ENCODE measurements at regions not wholly inside any gene's neighbourhood (a gene's known extent, or its start where the extent isn't known, plus 50 kb on each side); places are given as distances from the start of the nearest gene placed in this dataset.
A peak's percentile ranks its signal among the peaks of the same experiment; 100 is the strongest.

DNA sequence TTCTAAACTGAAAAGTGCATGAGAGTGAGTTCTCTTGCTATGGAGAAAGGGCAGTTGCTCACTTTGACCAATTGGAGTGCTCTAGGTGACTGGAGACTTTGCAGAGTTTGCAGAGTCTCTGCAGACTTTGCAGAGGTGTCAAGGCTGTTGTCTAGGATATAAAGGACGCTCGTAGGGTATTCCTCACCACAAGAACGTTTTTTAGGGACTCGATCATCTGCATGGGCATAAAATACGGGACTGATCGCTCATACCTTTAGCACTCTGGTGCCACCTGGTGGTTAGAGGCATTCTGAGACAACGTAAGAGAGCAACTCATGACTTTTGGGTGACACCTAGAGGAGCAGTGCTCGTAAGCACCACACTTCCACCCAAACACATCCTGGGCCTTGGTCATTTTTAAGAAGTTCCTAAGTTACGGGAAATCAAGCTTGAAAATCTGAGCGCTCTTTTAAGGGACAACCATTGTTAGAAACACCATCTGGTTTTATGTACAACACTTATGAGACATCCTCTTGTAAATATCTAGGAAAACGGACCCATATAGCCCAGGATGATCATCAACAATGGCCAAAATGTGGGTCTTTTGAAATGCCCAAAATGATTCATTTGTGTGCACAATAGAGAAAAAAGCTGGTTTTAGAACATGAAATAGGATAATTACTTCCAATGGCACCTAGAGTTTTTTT, 51.6 kb upstream of the XCR1 start:
- Histone ChIP-seq H3K9me1 (ENCODE audit: control insufficient read depth, insufficient read depth, low read length) (no peaks in the 10 kb centered on the region), H3K36me3 (ENCODE audit: control insufficient read depth, insufficient read depth, low read length) (no peaks in the 10 kb centered on the region), H3K4me3 (no peak overlapping the region), H3K4me2 (ENCODE audit: insufficient read depth, low read length) (peak overlapping the region; percentile 78), H3K4me1 (replicated peaks in 1 of 2; ENCODE audit: control insufficient read depth in 2 of 2, insufficient read depth in 2 of 2, low read length in 2 of 2) (no peaks in the 10 kb centered on the region; a peak in 1 of 5 replicates), H3K79me2 (ENCODE audit: control insufficient read depth, insufficient read depth, low read length) (no peaks in the 10 kb centered on the region), H3K9ac (ENCODE audit: insufficient read depth in 1 of 2, low read depth in 2 of 2, low read length in 2 of 2) (no peak overlapping the region), H4K20me1 (replicated peaks; ENCODE audit: control insufficient read depth, insufficient read depth, low read length) (no peaks in the 10 kb centered on the region), H3K27ac (ENCODE audit: extremely low read depth, low read depth, low read length) (no peak overlapping the region), H3K27me3 (ENCODE audit: control insufficient read depth in 2 of 2, insufficient read depth in 2 of 2, low read length in 2 of 2) (peaks cover 0 to 3% of the 10 kb centered on the region in 2 experiments; a peak in 2 of 5 replicates), H3K9me3 (replicated peaks; ENCODE audit: control insufficient read depth, insufficient read depth, low read depth, low read length) (no peaks in the 10 kb centered on the region), H2AFZ (ENCODE audit: low read depth, low read length) (peak overlapping the region; percentile 88)
- intact Hi-C loops (cut with micrococcal nuclease) = loop anchor here (1.0 to 10.0 kb wide), 8 partner anchors 72 to 1042 kb away; no protein-coding TSS in a partner anchor
- 2% methylated on average over 11 of the region's 11 CpGs for WGBS (ENCODE audit: insufficient coverage, low coverage, missing lambda C conversion rate)
- FAIRE-seq = peak; percentile 98
- peak; percentile 86 to 94 (median 88) for DNase-seq (ENCODE audit: extremely low read depth in 1 of 4, low spot score in 3 of 4)
- in situ Hi-C loops (cut with MboI) = loop anchor here (5.0 to 10.0 kb wide), 3 partner anchors 137 to 574 kb away; partner anchors contain the start of gene CXCR6
- no TSS peak for BruUV-seq (replicated peaks)
- POLR2A ChIA-PET = no interaction called here
- CTCF ChIA-PET (ENCODE audit: low intra/inter-chr PET ratio) = interaction anchor here (0.6 to 7.4 kb wide), 16 partner anchors 9 to 1042 kb away, joined by 3 to 123 read pairs (median 4); partner anchors contain the start of gene CCR1
- ATAC-seq = peak; percentile 100
- no peak for TF ChIP-seq ZBTB43 (CRISPR knock-in tag; IDR thresholded peaks at IDR 0.05)
- peak; percentile 91 for TF ChIP-seq CC2D1A (IDR thresholded peaks at IDR 0.05)
- no peak for TF ChIP-seq HDGF (IDR thresholded peaks at IDR 0.05)
- TF ChIP-seq KLF16 (IDR thresholded peaks at IDR 0.05) = peak; percentile 76
- TF ChIP-seq TARDBP (IDR thresholded peaks at IDR 0.05) = 0 out of 2 replicates have a peak, but pooled peaks have one; percentile 28
- TF ChIP-seq, protein P1, sequence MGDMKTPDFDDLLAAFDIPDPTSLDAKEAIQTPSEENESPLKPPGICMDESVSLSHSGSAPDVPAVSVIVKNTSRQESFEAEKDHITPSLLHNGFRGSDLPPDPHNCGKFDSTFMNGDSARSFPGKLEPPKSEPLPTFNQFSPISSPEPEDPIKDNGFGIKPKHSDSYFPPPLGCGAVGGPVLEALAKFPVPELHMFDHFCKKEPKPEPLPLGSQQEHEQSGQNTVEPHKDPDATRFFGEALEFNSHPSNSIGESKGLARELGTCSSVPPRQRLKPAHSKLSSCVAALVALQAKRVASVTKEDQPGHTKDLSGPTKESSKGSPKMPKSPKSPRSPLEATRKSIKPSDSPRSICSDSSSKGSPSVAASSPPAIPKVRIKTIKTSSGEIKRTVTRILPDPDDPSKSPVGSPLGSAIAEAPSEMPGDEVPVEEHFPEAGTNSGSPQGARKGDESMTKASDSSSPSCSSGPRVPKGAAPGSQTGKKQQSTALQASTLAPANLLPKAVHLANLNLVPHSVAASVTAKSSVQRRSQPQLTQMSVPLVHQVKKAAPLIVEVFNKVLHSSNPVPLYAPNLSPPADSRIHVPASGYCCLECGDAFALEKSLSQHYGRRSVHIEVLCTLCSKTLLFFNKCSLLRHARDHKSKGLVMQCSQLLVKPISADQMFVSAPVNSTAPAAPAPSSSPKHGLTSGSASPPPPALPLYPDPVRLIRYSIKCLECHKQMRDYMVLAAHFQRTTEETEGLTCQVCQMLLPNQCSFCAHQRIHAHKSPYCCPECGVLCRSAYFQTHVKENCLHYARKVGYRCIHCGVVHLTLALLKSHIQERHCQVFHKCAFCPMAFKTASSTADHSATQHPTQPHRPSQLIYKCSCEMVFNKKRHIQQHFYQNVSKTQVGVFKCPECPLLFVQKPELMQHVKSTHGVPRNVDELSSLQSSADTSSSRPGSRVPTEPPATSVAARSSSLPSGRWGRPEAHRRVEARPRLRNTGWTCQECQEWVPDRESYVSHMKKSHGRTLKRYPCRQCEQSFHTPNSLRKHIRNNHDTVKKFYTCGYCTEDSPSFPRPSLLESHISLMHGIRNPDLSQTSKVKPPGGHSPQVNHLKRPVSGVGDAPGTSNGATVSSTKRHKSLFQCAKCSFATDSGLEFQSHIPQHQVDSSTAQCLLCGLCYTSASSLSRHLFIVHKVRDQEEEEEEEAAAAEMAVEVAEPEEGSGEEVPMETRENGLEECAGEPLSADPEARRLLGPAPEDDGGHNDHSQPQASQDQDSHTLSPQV (IDR thresholded peaks at IDR 0.05) = peak; percentile 73; the same call in 1 of the 2 replicates
- peak; percentile 30; the same call in 1 of the 2 replicates for TF ChIP-seq ZNF384 (IDR thresholded peaks at IDR 0.05; ENCODE audit: low read depth, low read length)
- TF ChIP-seq COPS2 (conservative IDR thresholded peaks at IDR 0.05) = no peak
- no peak for TF ChIP-seq ATF1 (CRISPR knock-in tag; IDR thresholded peaks at IDR 0.05)
- TF ChIP-seq ATF1 (tag; IDR thresholded peaks at IDR 0.05) = peak; percentile 82
